Lower leg skin (tissue), 3 donors: ENCODE measurements at regions not wholly inside any gene's neighbourhood (a gene's known extent, or its start where the extent isn't known, plus 50 kb on each side); places are given as distances from the start of the nearest gene placed in this dataset.

Experiments used
- CTCF ChIP-seq, 3 donors: fragments of 450-650 bp; IDR thresholded peaks; one replicate each; pipeline ENCODE4 v1.5.1; 2016; ENCODE audit warnings: antibody characterized with exemption in 3 of 3, mild to moderate bottlenecking in 3 of 3, moderate library complexity in 2 of 3
- POLR2A ChIP-seq, 2 donors: fragments of 450-650 bp; IDR thresholded peaks; one replicate each; pipeline ENCODE4 v1.6.1; 2016 to 2017; ENCODE audit warnings: antibody characterized with exemption in 2 of 2, mild to moderate bottlenecking in 1 of 2, moderate library complexity in 1 of 2

GRCh38 chr4:63155561-63155960 is 1253.7 kb downstream of the TECRL start:
- no peak for TF ChIP-seq CTCF (IDR thresholded peaks at IDR 0.05)
- no peak for TF ChIP-seq POLR2A (IDR thresholded peaks at IDR 0.05)
